Ovary (tissue), 3 donors: ENCODE measurements at regions not wholly inside any gene's neighbourhood (a gene's known extent, or its start where the extent isn't known, plus 50 kb on each side); places are given as distances from the start of the nearest gene placed in this dataset.

Source experiments
- CTCF ChIP-seq, 3 donors: fragments of 450-650 bp in 2 of 3; fragments of 200-600 bp in 1 of 3; IDR thresholded peaks; one replicate each; pipeline versions ENCODE4 v1.5.1 to v1.8.0; 2016 to 2022; ENCODE audit warnings: antibody characterized with exemption in 3 of 3, mild to moderate bottlenecking in 1 of 3
- POLR2A ChIP-seq: fragments of 450-650 bp; IDR thresholded peaks from one replicate; pipeline ENCODE4 v1.6.1; 2017; ENCODE audit warnings: antibody characterized with exemption, mild to moderate bottlenecking, moderate library complexity
- donor health status: DM: no; HTN: no; CAD: no.

GRCh38 chrX:10098270-10098713, 58.5 kb upstream of the CLCN4 start:
- TF ChIP-seq CTCF (IDR thresholded peaks at IDR 0.05) (no peak), POLR2A (no peak)
